ENCODE measurements at regions not wholly inside any gene's neighbourhood (a gene's known extent, or its start where the extent isn't known, plus 50 kb on each side); places are given as distances from the start of the nearest gene placed in this dataset.
A peak's percentile ranks its signal among the peaks of the same experiment; 100 is the strongest.
"Not testable (repeated sequence)": the region's sequence is repeated elsewhere in the genome, so short reads cannot be mapped to it uniquely, and the experiment has no call there.

- no peaks in the 10 kb centered on the region for H3K79me2 ChIP-seq (ENCODE audit: control insufficient read depth, insufficient read depth, low read length)
- no peaks in the 10 kb centered on the region for H3K4me1 ChIP-seq (ENCODE audit: control insufficient read depth, low read depth, low read length)
- H3K4me3 ChIP-seq (ENCODE audit: low read length) = no peak overlapping the region
- H2BK15ac ChIP-seq (replicated peaks; ENCODE audit: low read depth) = no peak overlapping the region
- H4K5ac ChIP-seq (ENCODE audit: low read length) = no peak overlapping the region
- no peak overlapping the region for H4K8ac ChIP-seq (ENCODE audit: low read depth, low read length)
- no peak overlapping the region for H3K4ac ChIP-seq (ENCODE audit: low read depth, low read length)
- H3K56ac ChIP-seq (ENCODE audit: low read length) = no peak overlapping the region
- H3K9ac ChIP-seq (ENCODE audit: low read length) = no peak overlapping the region
- no peak overlapping the region for H3K4me2 ChIP-seq (ENCODE audit: low read length)
- H3K36me3 ChIP-seq (ENCODE audit: control insufficient read depth, insufficient read depth, low read length) = no peaks in the 10 kb centered on the region
- no peaks in the 10 kb centered on the region for H3K79me1 ChIP-seq (ENCODE audit: low read length)
- no peak overlapping the region for H3K18ac ChIP-seq (ENCODE audit: low read length)
- no CpG with 5 or more reads among the region's 2 CpGs for WGBS (ENCODE audit: extremely low coverage, insufficient coverage, low lambda C conversion rate)
- H2BK5ac ChIP-seq (ENCODE audit: low read length) = no peak overlapping the region
- H3K27me3 ChIP-seq (ENCODE audit: insufficient read depth, low read length, poor library complexity) = no peaks in the 10 kb centered on the region
- H2AK5ac ChIP-seq (ENCODE audit: low read length) = no peak overlapping the region
- H2BK120ac ChIP-seq (ENCODE audit: low read depth, low read length) = no peak overlapping the region
- DNase-seq = no peak
- H3K27ac ChIP-seq (ENCODE audit: low read depth, low read length) = no peak overlapping the region
- H3K23ac ChIP-seq (ENCODE audit: low read length) = no peak overlapping the region
Measured at GRCh38 chr3:46576-46975, 150.0 kb upstream of the CHL1 start.

GRCh38 chr3:53441-53840 lies 143.1 kb upstream of the CHL1 start:
- H3K18ac ChIP-seq (ENCODE audit: low read length); H4K5ac ChIP-seq (ENCODE audit: low read length); H4K8ac ChIP-seq (ENCODE audit: low read depth, low read length); H3K4me1 ChIP-seq (ENCODE audit: control insufficient read depth, low read depth, low read length); H2BK120ac ChIP-seq (ENCODE audit: low read depth, low read length); H2BK15ac ChIP-seq (replicated peaks; ENCODE audit: low read depth); H3K9ac ChIP-seq (ENCODE audit: low read length); H3K56ac ChIP-seq (ENCODE audit: low read length); H3K4me3 ChIP-seq (ENCODE audit: low read length); H3K27me3 ChIP-seq (ENCODE audit: insufficient read depth, low read length, poor library complexity); H3K79me2 ChIP-seq (ENCODE audit: control insufficient read depth, insufficient read depth, low read length); H2AK5ac ChIP-seq (ENCODE audit: low read length); H3K4me2 ChIP-seq (ENCODE audit: low read length); H3K36me3 ChIP-seq (ENCODE audit: control insufficient read depth, insufficient read depth, low read length); H3K79me1 ChIP-seq (ENCODE audit: low read length); H2BK5ac ChIP-seq (ENCODE audit: low read length); H3K23ac ChIP-seq (ENCODE audit: low read length); H3K27ac ChIP-seq (ENCODE audit: low read depth, low read length); DNase-seq; H3K4ac ChIP-seq (ENCODE audit: low read depth, low read length): not testable (repeated sequence)
- WGBS (ENCODE audit: extremely low coverage, insufficient coverage, low lambda C conversion rate) = no CpG with 5 or more reads among the region's 5 CpGs

- Histone ChIP-seq H2BK120ac (ENCODE audit: low read depth, low read length) (no peak overlapping the region), H3K27ac (ENCODE audit: low read depth, low read length) (no peak overlapping the region), H3K4me1 (ENCODE audit: control insufficient read depth, low read depth, low read length) (no peaks in the 10 kb centered on the region), H3K9ac (ENCODE audit: low read length) (no peak overlapping the region), H3K79me1 (ENCODE audit: low read length) (no peaks in the 10 kb centered on the region), H3K36me3 (ENCODE audit: control insufficient read depth, insufficient read depth, low read length) (no peaks in the 10 kb centered on the region), H3K18ac (ENCODE audit: low read length) (no peak overlapping the region), H3K23ac (ENCODE audit: low read length) (no peak overlapping the region), H3K4me2 (ENCODE audit: low read length) (no peak overlapping the region), H3K4me3 (ENCODE audit: low read length) (no peak overlapping the region), H3K79me2 (ENCODE audit: control insufficient read depth, insufficient read depth, low read length) (no peaks in the 10 kb centered on the region), H3K4ac (ENCODE audit: low read depth, low read length) (no peak overlapping the region), H3K27me3 (ENCODE audit: insufficient read depth, low read length, poor library complexity) (no peaks in the 10 kb centered on the region), H3K56ac (ENCODE audit: low read length) (no peak overlapping the region), H4K8ac (ENCODE audit: low read depth, low read length) (no peak overlapping the region), H4K5ac (ENCODE audit: low read length) (no peak overlapping the region), H2BK15ac (replicated peaks; ENCODE audit: low read depth) (no peak overlapping the region), H2AK5ac (ENCODE audit: low read length) (no peak overlapping the region), H2BK5ac (ENCODE audit: low read length) (no peak overlapping the region)
- peak; percentile 30 for DNase-seq
- WGBS (ENCODE audit: extremely low coverage, insufficient coverage, low lambda C conversion rate) = no CpG with 5 or more reads among the region's 5 CpGs
Measured at GRCh38 chr3:54240-54639, 142.3 kb upstream of the CHL1 start.

- DNase-seq = no peak
- no peaks in the 10 kb centered on the region for H3K36me3 ChIP-seq (ENCODE audit: control insufficient read depth, insufficient read depth, low read length)
Measured at GRCh38 chr3:56672-57071, 139.9 kb upstream of the CHL1 start.

GRCh38 chr3:59854-60253 lies 136.7 kb upstream of the CHL1 start:
- H2AK5ac ChIP-seq (ENCODE audit: low read length) = no peak overlapping the region
- WGBS (ENCODE audit: extremely low coverage, insufficient coverage, low lambda C conversion rate) = no CpG with 5 or more reads among the region's 7 CpGs
- no peaks in the 10 kb centered on the region for H3K79me2 ChIP-seq (ENCODE audit: control insufficient read depth, insufficient read depth, low read length)
- H3K36me3 ChIP-seq (ENCODE audit: control insufficient read depth, insufficient read depth, low read length) = no peaks in the 10 kb centered on the region
- H3K9ac ChIP-seq (ENCODE audit: low read length) = no peak overlapping the region
- H3K27ac ChIP-seq (ENCODE audit: low read depth, low read length) = no peak overlapping the region
- H3K79me1 ChIP-seq (ENCODE audit: low read length) = no peaks in the 10 kb centered on the region
- DNase-seq = no peak
- no peaks in the 10 kb centered on the region for H3K27me3 ChIP-seq (ENCODE audit: insufficient read depth, low read length, poor library complexity)
- no peak overlapping the region for H3K56ac ChIP-seq (ENCODE audit: low read length)
- H4K8ac ChIP-seq (ENCODE audit: low read depth, low read length) = no peak overlapping the region
- no peak overlapping the region for H2BK120ac ChIP-seq (ENCODE audit: low read depth, low read length)
- H3K4ac ChIP-seq (ENCODE audit: low read depth, low read length) = no peak overlapping the region
- no peak overlapping the region for H3K4me3 ChIP-seq (ENCODE audit: low read length)
- H3K4me2 ChIP-seq (ENCODE audit: low read length) = no peak overlapping the region
- no peak overlapping the region for H2BK15ac ChIP-seq (replicated peaks; ENCODE audit: low read depth)
- H2BK5ac ChIP-seq (ENCODE audit: low read length) = no peak overlapping the region
- H3K23ac ChIP-seq (ENCODE audit: low read length) = no peak overlapping the region
- no peak overlapping the region for H4K5ac ChIP-seq (ENCODE audit: low read length)
- peaks cover 2% of the 10 kb centered on the region for H3K4me1 ChIP-seq (ENCODE audit: control insufficient read depth, low read depth, low read length)
- no peak overlapping the region for H3K18ac ChIP-seq (ENCODE audit: low read length)

More at GRCh38 chr3:56672-57071, 139.9 kb upstream of the CHL1 start:
- H4K8ac ChIP-seq (ENCODE audit: low read depth, low read length) = no peak overlapping the region
- no peak overlapping the region for H2BK120ac ChIP-seq (ENCODE audit: low read depth, low read length)
- no peak overlapping the region for H3K4ac ChIP-seq (ENCODE audit: low read depth, low read length)
- H3K79me1 ChIP-seq (ENCODE audit: low read length) = no peaks in the 10 kb centered on the region
- no peak overlapping the region for H4K5ac ChIP-seq (ENCODE audit: low read length)
- no peak overlapping the region for H3K23ac ChIP-seq (ENCODE audit: low read length)
- H3K79me2 ChIP-seq (ENCODE audit: control insufficient read depth, insufficient read depth, low read length) = no peaks in the 10 kb centered on the region
- no peak overlapping the region for H3K9ac ChIP-seq (ENCODE audit: low read length)
- no peak overlapping the region for H2AK5ac ChIP-seq (ENCODE audit: low read length)
- no peak overlapping the region for H3K4me2 ChIP-seq (ENCODE audit: low read length)
- no peaks in the 10 kb centered on the region for H3K27me3 ChIP-seq (ENCODE audit: insufficient read depth, low read length, poor library complexity)
- no CpG with 5 or more reads among the region's 4 CpGs for WGBS (ENCODE audit: extremely low coverage, insufficient coverage, low lambda C conversion rate)
- no peak overlapping the region for H3K27ac ChIP-seq (ENCODE audit: low read depth, low read length)
- H3K56ac ChIP-seq (ENCODE audit: low read length) = no peak overlapping the region
- H2BK15ac ChIP-seq (replicated peaks; ENCODE audit: low read depth) = no peak overlapping the region
- H2BK5ac ChIP-seq (ENCODE audit: low read length) = no peak overlapping the region
- H3K18ac ChIP-seq (ENCODE audit: low read length) = no peak overlapping the region
- no peak overlapping the region for H3K4me3 ChIP-seq (ENCODE audit: low read length)
- H3K4me1 ChIP-seq (ENCODE audit: control insufficient read depth, low read depth, low read length) = no peaks in the 10 kb centered on the region

- Histone ChIP-seq H2BK5ac (ENCODE audit: low read length) (no peak overlapping the region), H4K8ac (ENCODE audit: low read depth, low read length) (no peak overlapping the region), H2AK5ac (ENCODE audit: low read length) (no peak overlapping the region), H3K27me3 (ENCODE audit: insufficient read depth, low read length, poor library complexity) (no peaks in the 10 kb centered on the region), H3K79me2 (ENCODE audit: control insufficient read depth, insufficient read depth, low read length) (no peaks in the 10 kb centered on the region), H3K18ac (ENCODE audit: low read length) (no peak overlapping the region), H3K36me3 (ENCODE audit: control insufficient read depth, insufficient read depth, low read length) (no peaks in the 10 kb centered on the region), H3K9ac (ENCODE audit: low read length) (no peak overlapping the region), H3K23ac (ENCODE audit: low read length) (no peak overlapping the region), H2BK120ac (ENCODE audit: low read depth, low read length) (no peak overlapping the region), H3K27ac (ENCODE audit: low read depth, low read length) (no peak overlapping the region), H3K79me1 (ENCODE audit: low read length) (no peaks in the 10 kb centered on the region), H2BK15ac (replicated peaks; ENCODE audit: low read depth) (no peak overlapping the region), H3K4ac (ENCODE audit: low read depth, low read length) (no peak overlapping the region), H3K4me3 (ENCODE audit: low read length) (no peak overlapping the region), H3K56ac (ENCODE audit: low read length) (no peak overlapping the region), H4K5ac (ENCODE audit: low read length) (no peak overlapping the region), H3K4me1 (ENCODE audit: control insufficient read depth, low read depth, low read length) (peaks cover 2% of the 10 kb centered on the region), H3K4me2 (ENCODE audit: low read length) (no peak overlapping the region)
- peak; percentile 50 for DNase-seq
- no CpG with 5 or more reads among the region's 7 CpGs for WGBS (ENCODE audit: extremely low coverage, insufficient coverage, low lambda C conversion rate)
Measured at GRCh38 chr3:63095-63765, 133.3 kb upstream of the CHL1 start.

Measured in mesendoderm (in vitro differentiated cells).